PC-3 (cell line): ENCODE measurements at regions not wholly inside any gene's neighbourhood (a gene's known extent, or its start where the extent isn't known, plus 50 kb on each side); places are given as distances from the start of the nearest gene placed in this dataset.

Experiments used
- ATAC-seq: fragments of 200-7000 bp; cut with Tn5 transposase; 2 replicates; pipeline ENCODE4 v1.9.1; 2020; ENCODE audit warnings: mild to moderate bottlenecking, moderate library complexity
- BruUV-seq: library from RNA; stranded (reverse); fragments of 400-500 nt; replicated peaks from 2 replicates; lab custom pipeline; 2021; lab: Mats Ljungman, UMichigan
- CTCF ChIA-PET: fragments of 300-600 bp; sonication (Branson Sonifier 250); formaldehyde crosslinking; loops from one replicate; lab custom pipeline; 2022; ENCODE audit warnings: antibody characterized with exemption; lab: Charles Lee
- POLR2A ChIA-PET: fragments of 300-600 bp; sonication (Branson Sonifier 250); formaldehyde crosslinking; loops from one replicate; lab custom pipeline; 2022; ENCODE audit warnings: antibody characterized with exemption; ENCODE audit not compliant: unreplicated experiment; lab: Charles Lee
- DNase-seq: peaks from one replicate; pipeline ENCODE4 v3.0.0-alpha.2; 2015
- H2AFZ ChIP-seq: fragments of 300-600 bp; sonication (generic); 2 replicates; pipeline ENCODE4 v1.6.0; 2016; ENCODE audit warnings: antibody characterized with exemption, low read length
- H3F3A ChIP-seq: fragments of 300-600 bp; sonication (generic); one replicate; pipeline ENCODE4 v1.6.0; 2017; ENCODE audit warnings: antibody characterized with exemption, low read length, control low read depth, mild to moderate bottlenecking; ENCODE audit not compliant: unreplicated experiment
- H3K27ac ChIP-seq: fragments of 300-600 bp; sonication (generic); 2 replicates; pipeline ENCODE4 v1.5.1; 2016; ENCODE audit warnings: mild to moderate bottlenecking, low read length
- H3K27me3 ChIP-seq: fragments of 300-600 bp; sonication (generic); 2 replicates; pipeline ENCODE4 v1.6.1; 2016; ENCODE audit warnings: low read length, mixed read lengths
- H3K36me3 ChIP-seq: fragments of 300-600 bp; sonication (generic); 2 replicates; pipeline ENCODE4 v1.6.1; 2016; ENCODE audit warnings: low read depth, mixed run types, low read length, mixed read lengths
- H3K4me1 ChIP-seq: fragments of 300-600 bp; sonication (generic); 2 replicates; pipeline ENCODE4 v1.5.1; 2016; ENCODE audit warnings: low read length; ENCODE audit not compliant: insufficient read depth
- H3K4me2 ChIP-seq: fragments of 300-600 bp; sonication (generic); 2 replicates; pipeline ENCODE4 v1.6.0; 2016; ENCODE audit warnings: low read length
- H3K4me3 ChIP-seq: fragments of 300-600 bp; sonication (generic); 2 replicates; pipeline ENCODE4 v1.5.1; 2016; ENCODE audit warnings: mild to moderate bottlenecking, low read length, mixed read lengths
- H3K79me2 ChIP-seq: fragments of 300-600 bp; sonication (generic); 2 replicates; pipeline ENCODE4 v1.6.1; 2017; ENCODE audit warnings: low read length, mixed read lengths
- H3K9ac ChIP-seq: fragments of 300-600 bp; sonication (generic); 2 replicates; pipeline ENCODE4 v1.6.0; 2016; ENCODE audit warnings: mild to moderate bottlenecking, low read length
- H3K9me2 ChIP-seq: fragments of 300-600 bp; sonication (generic); replicated peaks from 2 replicates; pipeline ENCODE4 v1.6.1; 2016; ENCODE audit warnings: mixed run types, low read length, mixed read lengths
- H3K9me3 ChIP-seq: fragments of 300-600 bp; sonication (generic); 2 replicates; pipeline ENCODE4 v1.6.1; 2016; ENCODE audit warnings: low read length, mixed read lengths
- H4K20me1 ChIP-seq: fragments of 300-600 bp; sonication (generic); 2 replicates; pipeline ENCODE4 v1.6.1; 2016; ENCODE audit warnings: low read length, mixed read lengths
- CTCF ChIP-seq: fragments of 300-600 bp; sonication (generic); conservative IDR thresholded peaks from 2 replicates; pipeline ENCODE4 v1.5.1; 2017; ENCODE audit warnings: antibody characterized with exemption, low read depth, mild to moderate bottlenecking, low read length
- EZH2 ChIP-seq: fragments of 300-600 bp; sonication (generic); IDR thresholded peaks from one replicate; pipeline ENCODE4 v1.6.1; 2017; ENCODE audit warnings: antibody characterized with exemption, mild to moderate bottlenecking, low read length; ENCODE audit not compliant: unreplicated experiment
- EZH2phosphoT487 ChIP-seq: fragments of 300-600 bp; sonication (generic); IDR thresholded peaks from 2 replicates; pipeline ENCODE4 v1.6.1; 2018; ENCODE audit warnings: mild to moderate bottlenecking, antibody characterized with exemption, low read length, borderline replicate concordance
- intact Hi-C: fragments of 100-400 bp; cut with micrococcal nuclease; formaldehyde crosslinking; loops from 2 replicates; pipeline ENCODE4 v1.9.0; 2023

- Histone ChIP-seq H4K20me1 (no peaks in the 10 kb centered on the region), H3K36me3 (no peaks in the 10 kb centered on the region), H3K27me3 (no peaks in the 10 kb centered on the region), H3K4me1 (peaks cover 4% of the 10 kb centered on the region; the same call in 1 of the 2 replicates), H3K4me3 (no peak overlapping the region), H3K9me2 (no peaks in the 10 kb centered on the region), H3F3A (no peaks in the 10 kb centered on the region), H2AFZ (no peak overlapping the region), H3K27ac (no peak overlapping the region), H3K4me2 (no peak overlapping the region), H3K79me2 (no peaks in the 10 kb centered on the region), H3K9ac (no peak overlapping the region), H3K9me3 (no peaks in the 10 kb centered on the region)
- intact Hi-C loops: no loop called here
- DNase-seq: no peak
- POLR2A ChIA-PET: no interaction called here
- BruUV-seq: no TSS peak
- no peak for ATAC-seq
- TF ChIP-seq EZH2phosphoT487: no peak
- no peak for TF ChIP-seq EZH2
- TF ChIP-seq CTCF: no peak
- CTCF ChIA-PET: no interaction called here
These were observed 517.3 kb downstream of the MFSD1 start for GRCh38 chr3:159319156-159319555.

- no peaks in the 10 kb centered on the region for H3K36me3 ChIP-seq
- ChIA-PET CTCF (no interaction called here), POLR2A (no interaction called here)
- DNase-seq (peak; percentile 48), ATAC-seq (no peak)
- no TSS peak for BruUV-seq
- no peaks in the 10 kb centered on the region for H3K9me2 ChIP-seq
- H3K4me2 ChIP-seq: no peak overlapping the region
- intact Hi-C loops: no loop called here
- no peaks in the 10 kb centered on the region for H3K79me2 ChIP-seq
- no peak overlapping the region for H3K4me3 ChIP-seq
- no peak overlapping the region for H3K27ac ChIP-seq
- no peaks in the 10 kb centered on the region for H3K9me3 ChIP-seq
- H4K20me1 ChIP-seq: no peaks in the 10 kb centered on the region
- no peaks in the 10 kb centered on the region for H3F3A ChIP-seq
- H2AFZ ChIP-seq: no peak overlapping the region
- H3K27me3 ChIP-seq: no peaks in the 10 kb centered on the region
- no peak for TF ChIP-seq EZH2
- no peak for TF ChIP-seq EZH2phosphoT487
- TF ChIP-seq CTCF: peak; percentile 86
- H3K4me1 ChIP-seq: peaks cover 4% of the 10 kb centered on the region; the same call in 1 of the 2 replicates
- no peak overlapping the region for H3K9ac ChIP-seq
These were observed 520.6 kb downstream of the MFSD1 start for GRCh38 chr3:159322322-159322939.

- Histone ChIP-seq H3K27me3 (no peaks in the 10 kb centered on the region), H3F3A (no peaks in the 10 kb centered on the region), H3K4me3 (no peak overlapping the region), H3K9me3 (no peaks in the 10 kb centered on the region), H3K4me1 (peaks cover 4% of the 10 kb centered on the region; the same call in 1 of the 2 replicates), H4K20me1 (no peaks in the 10 kb centered on the region), H3K4me2 (no peak overlapping the region), H3K27ac (no peak overlapping the region; the same call in 1 of the 2 replicates), H2AFZ (no peak overlapping the region), H3K36me3 (no peaks in the 10 kb centered on the region), H3K79me2 (no peaks in the 10 kb centered on the region), H3K9ac (no peak overlapping the region), H3K9me2 (no peaks in the 10 kb centered on the region)
- intact Hi-C loops: no loop called here
- ChIA-PET POLR2A (no interaction called here), CTCF (no interaction called here)
- ATAC-seq (peak; percentile 87), DNase-seq (peak; percentile 58)
- no TSS peak for BruUV-seq
- no peak for TF ChIP-seq EZH2
- TF ChIP-seq CTCF: no peak
- TF ChIP-seq EZH2phosphoT487: no peak
These were observed 522.0 kb downstream of the MFSD1 start for GRCh38 chr3:159323848-159324247.
